GM23248 (cell line): ENCODE measurements at regions not wholly inside any gene's neighbourhood (a gene's known extent, or its start where the extent isn't known, plus 50 kb on each side); places are given as distances from the start of the nearest gene placed in this dataset.

Experiments
- EZH2 ChIP-seq: fragments of 200-600 bp; sonication (generic); IDR thresholded peaks from 2 replicates; pipeline ENCODE4 v1.6.1; 2018; ENCODE audit warnings: antibody characterized with exemption, mild to moderate bottlenecking; ENCODE audit not compliant: insufficient read depth, poor library complexity, severe bottlenecking
- EZH2phosphoT487 ChIP-seq: fragments of 200-600 bp; sonication (generic); IDR thresholded peaks from 2 replicates; pipeline ENCODE4 v1.6.1; 2018; ENCODE audit warnings: antibody characterized with exemption, moderate library complexity, mild to moderate bottlenecking, low read depth; ENCODE audit not compliant: insufficient read depth

DNA sequence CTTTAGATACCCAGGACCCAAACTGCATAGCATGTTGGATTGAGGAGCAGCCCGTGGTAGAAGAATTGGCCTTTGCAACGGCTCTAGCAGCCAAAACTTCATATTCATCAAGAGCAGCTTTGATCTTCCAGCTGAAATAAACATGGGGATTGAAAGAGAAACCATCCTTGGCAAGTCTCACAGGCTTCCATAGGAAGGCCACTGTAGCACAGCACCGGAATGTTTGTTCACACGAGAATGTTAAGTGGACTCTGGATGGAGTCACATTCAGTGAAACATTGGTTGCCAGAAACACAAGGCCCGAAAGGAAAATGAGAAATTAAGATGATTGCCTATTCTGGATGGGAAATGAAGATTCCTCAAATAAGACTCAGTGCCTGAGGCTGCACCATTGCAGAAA lies 97.4 kb downstream of the RAB18 start:
- TF ChIP-seq EZH2phosphoT487 (no peak), EZH2 (no peak)
